Skeletal muscle tissue (tissue), 3 donors: ENCODE measurements at regions not wholly inside any gene's neighbourhood (a gene's known extent, or its start where the extent isn't known, plus 50 kb on each side); places are given as distances from the start of the nearest gene placed in this dataset.

Experiments
- H3K27ac ChIP-seq: one replicate; pipeline ENCODE4 v1.7.0; 2013; ENCODE audit warnings: mild to moderate bottlenecking, low read depth, low read length, inconsistent platforms
- H3K27me3 ChIP-seq, 3 donors: one replicate each; pipeline ENCODE4 v1.7.0; 2013; ENCODE audit warnings: low read length in 3 of 3; ENCODE audit not compliant: control insufficient read depth in 3 of 3, insufficient read depth in 3 of 3
- H3K36me3 ChIP-seq, 3 donors: one replicate each; pipeline ENCODE4 v1.7.0; 2013; ENCODE audit warnings: low read length in 3 of 3; ENCODE audit not compliant: control insufficient read depth in 3 of 3, insufficient read depth in 3 of 3
- H3K4me1 ChIP-seq, 3 donors: one replicate each; pipeline ENCODE4 v1.7.0; 2013; ENCODE audit warnings: low read length in 3 of 3, mild to moderate bottlenecking in 3 of 3; ENCODE audit not compliant: control insufficient read depth in 3 of 3, insufficient read depth in 3 of 3
- H3K4me3 ChIP-seq, 3 donors: one replicate each; pipeline ENCODE4 v1.7.0; 2013; ENCODE audit warnings: low read length in 3 of 3
- H3K9ac ChIP-seq, 3 donors: one replicate each; pipeline ENCODE4 v1.7.0; 2013; ENCODE audit warnings: low read length in 3 of 3, mild to moderate bottlenecking in 3 of 3, moderate library complexity in 2 of 3, low read depth in 1 of 3
- H3K9me3 ChIP-seq, 3 donors: one replicate each; pipeline ENCODE4 v1.7.0; 2013; ENCODE audit warnings: low read length in 3 of 3; ENCODE audit not compliant: control insufficient read depth in 3 of 3
- donor health status: Osteomylitis.

DNA sequence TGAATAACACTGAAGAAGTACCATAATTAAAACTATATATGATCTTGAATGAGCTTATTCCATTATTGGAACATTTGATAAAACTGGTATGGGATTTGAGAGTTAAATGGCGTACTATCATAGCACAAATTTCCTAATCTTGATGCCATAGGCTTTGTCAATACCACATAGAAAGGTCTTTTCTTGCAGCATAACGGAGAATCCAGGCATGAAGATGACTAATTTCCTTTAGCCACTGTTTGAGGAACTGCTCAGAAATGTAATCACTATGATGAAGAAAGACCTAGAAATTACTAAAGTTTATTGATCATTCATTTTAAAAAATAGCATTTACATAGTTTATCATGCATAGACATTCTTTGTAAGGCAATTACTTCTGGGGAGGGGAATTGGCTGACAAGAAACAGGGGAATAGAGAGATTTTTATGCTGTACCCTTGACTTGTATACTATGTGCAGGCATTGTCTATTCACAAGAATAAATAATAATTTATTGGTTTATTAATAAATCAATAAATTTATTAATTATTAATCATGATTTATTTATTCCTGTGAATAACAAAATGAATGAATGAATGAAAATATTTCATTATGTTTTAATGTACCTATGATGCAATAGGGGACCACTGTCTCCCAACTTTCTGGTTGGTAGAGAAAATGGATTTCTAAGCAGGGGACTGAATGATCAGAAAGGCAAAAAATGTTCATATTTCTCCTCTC lies 2676.6 kb downstream of the PCDH9 start:
- H3K27ac ChIP-seq = no peak overlapping the region
- H3K9me3 ChIP-seq = no peaks in the 10 kb centered on the region
- no peak overlapping the region for H3K9ac ChIP-seq
- H3K4me1 ChIP-seq = no peaks in the 10 kb centered on the region
- H3K36me3 ChIP-seq = no peaks in the 10 kb centered on the region
- no peak overlapping the region for H3K4me3 ChIP-seq
- H3K27me3 ChIP-seq = no peaks in the 10 kb centered on the region

DNA sequence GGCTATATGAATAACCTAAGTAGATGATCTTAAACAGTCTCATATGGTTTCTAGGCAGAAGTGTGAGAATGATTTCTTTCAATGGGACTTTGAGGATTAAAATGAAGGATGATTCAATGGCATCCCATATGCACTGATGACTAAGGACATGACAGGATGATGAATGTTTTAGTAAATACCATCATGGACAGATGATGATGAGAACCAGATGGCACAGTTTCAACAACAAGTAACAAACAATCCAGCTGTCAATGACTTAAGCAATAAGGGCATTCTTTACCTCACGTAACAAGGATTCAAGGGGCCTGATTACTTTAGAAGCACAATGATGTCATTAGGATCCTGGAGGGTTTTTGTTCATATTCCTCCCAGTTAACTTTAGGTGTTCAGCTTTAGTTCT lies 2678.4 kb downstream of the PCDH9 start:
- H3K27me3 ChIP-seq = no peaks in the 10 kb centered on the region
- no peaks in the 10 kb centered on the region for H3K4me1 ChIP-seq
- H3K4me3 ChIP-seq = no peak overlapping the region
- no peaks in the 10 kb centered on the region for H3K36me3 ChIP-seq
- no peak overlapping the region for H3K27ac ChIP-seq
- H3K9ac ChIP-seq = no peak overlapping the region
- no peaks in the 10 kb centered on the region for H3K9me3 ChIP-seq

GRCh38 chr13:64546371-64546770 lies 2683.8 kb downstream of the PCDH9 start:
- H3K9me3 ChIP-seq = no peaks in the 10 kb centered on the region
- H3K36me3 ChIP-seq = no peaks in the 10 kb centered on the region
- no peak overlapping the region for H3K27ac ChIP-seq
- H3K4me3 ChIP-seq = no peak overlapping the region
- no peak overlapping the region for H3K9ac ChIP-seq
- H3K4me1 ChIP-seq = no peaks in the 10 kb centered on the region
- no peaks in the 10 kb centered on the region for H3K27me3 ChIP-seq

DNA sequence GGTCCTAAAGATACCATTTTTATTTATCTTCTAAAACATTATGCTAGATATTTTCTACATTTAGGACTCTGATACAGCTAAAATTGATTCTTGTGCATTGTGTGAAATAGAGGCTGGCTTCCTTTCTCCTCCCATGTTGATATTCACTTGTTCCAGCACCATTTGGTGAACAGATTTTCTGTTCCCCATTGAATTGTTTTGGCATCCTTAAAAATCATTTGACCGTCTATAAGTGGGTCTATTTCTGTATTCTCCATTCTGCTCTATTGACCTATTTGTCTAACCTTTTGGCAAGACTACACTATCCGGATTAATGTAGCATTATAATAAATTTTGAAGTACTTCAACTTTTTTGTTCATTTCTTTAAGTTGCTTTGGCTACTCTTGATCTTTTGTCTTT lies 2689.2 kb downstream of the PCDH9 start:
- Histone ChIP-seq H3K27ac (no peak overlapping the region), H3K9ac (no peak overlapping the region)

DNA sequence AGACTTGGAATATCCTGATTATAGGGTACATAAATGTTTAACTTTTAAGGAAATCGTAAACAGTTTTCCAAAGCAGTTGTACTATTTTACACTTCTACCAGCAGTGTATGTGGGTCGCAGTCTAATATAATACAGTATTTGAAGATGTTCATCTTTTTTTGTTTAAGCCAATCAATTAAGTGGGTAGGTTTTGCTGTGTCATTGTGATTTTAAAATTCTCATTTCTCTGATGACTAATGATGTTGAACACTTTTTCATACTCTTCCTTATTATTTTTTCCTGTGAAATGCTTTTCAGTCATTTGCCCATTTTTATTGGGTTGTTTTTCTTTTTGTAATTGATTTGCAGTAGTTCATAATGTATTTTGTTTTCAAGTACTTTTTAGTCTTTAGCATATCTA lies 2689.7 kb downstream of the PCDH9 start:
- Histone ChIP-seq H3K9me3 (no peaks in the 10 kb centered on the region), H3K4me3 (no peak overlapping the region), H3K27me3 (no peaks in the 10 kb centered on the region), H3K9ac (no peak overlapping the region), H3K27ac (no peak overlapping the region), H3K36me3 (no peaks in the 10 kb centered on the region), H3K4me1 (no peaks in the 10 kb centered on the region)

More for the DNA sequence above, 2689.2 kb downstream of the PCDH9 start:
- Histone ChIP-seq H3K4me1 (no peaks in the 10 kb centered on the region), H3K36me3 (no peaks in the 10 kb centered on the region), H3K27me3 (no peaks in the 10 kb centered on the region), H3K4me3 (no peak overlapping the region), H3K9me3 (no peaks in the 10 kb centered on the region)

DNA sequence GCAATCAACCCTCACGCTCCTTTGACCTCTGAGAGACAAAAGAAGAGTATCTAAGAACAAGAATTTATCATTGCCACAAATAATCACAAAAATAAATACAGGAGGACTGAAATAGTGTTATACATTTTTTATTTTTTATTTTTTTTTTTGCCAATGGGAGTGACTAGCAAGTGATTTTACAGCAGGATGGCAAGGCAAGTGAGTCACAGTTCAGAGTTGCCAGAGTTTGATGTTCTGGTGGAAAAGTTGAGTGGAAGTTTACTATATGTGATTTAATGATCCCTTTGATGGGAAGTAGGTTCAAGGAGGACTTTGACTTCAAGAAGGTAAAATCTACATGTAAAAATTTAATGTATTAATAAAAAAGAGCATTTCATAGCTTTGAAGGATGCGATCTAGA lies 2691.4 kb downstream of the PCDH9 start:
- Histone ChIP-seq H3K27ac (no peak overlapping the region), H3K4me1 (no peaks in the 10 kb centered on the region), H3K36me3 (no peaks in the 10 kb centered on the region), H3K9me3 (no peaks in the 10 kb centered on the region), H3K4me3 (no peak overlapping the region), H3K27me3 (no peaks in the 10 kb centered on the region), H3K9ac (no peak overlapping the region)

DNA sequence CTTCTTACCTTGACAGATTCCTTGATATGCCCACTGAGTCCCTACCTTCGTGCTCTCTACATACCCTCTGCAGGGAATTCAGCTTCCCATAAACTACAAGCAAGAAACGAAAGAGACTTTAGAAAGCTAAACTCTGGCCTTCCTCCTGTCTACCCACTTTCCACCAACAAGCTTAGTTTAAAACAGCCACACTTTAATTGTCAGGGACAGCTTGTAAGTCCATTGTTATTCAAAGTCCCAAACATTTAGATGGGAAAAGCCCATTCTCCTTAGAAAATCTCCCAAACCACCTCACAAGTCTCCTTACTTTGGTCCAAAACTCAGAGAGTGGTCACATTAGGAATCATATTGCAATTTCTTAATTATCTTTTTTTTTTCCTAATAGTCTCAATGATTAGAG lies 2695.8 kb downstream of the PCDH9 start:
- Histone ChIP-seq H3K9ac (no peak overlapping the region), H3K9me3 (no peaks in the 10 kb centered on the region), H3K36me3 (no peaks in the 10 kb centered on the region), H3K4me1 (no peaks in the 10 kb centered on the region), H3K27me3 (no peaks in the 10 kb centered on the region), H3K27ac (no peak overlapping the region), H3K4me3 (no peak overlapping the region)

- no peaks in the 10 kb centered on the region for H3K9me3 ChIP-seq
- no peaks in the 10 kb centered on the region for H3K27me3 ChIP-seq
- no peaks in the 10 kb centered on the region for H3K36me3 ChIP-seq
- no peaks in the 10 kb centered on the region for H3K4me1 ChIP-seq
- no peak overlapping the region for H3K4me3 ChIP-seq
- no peak overlapping the region for H3K27ac ChIP-seq
- no peak overlapping the region for H3K9ac ChIP-seq
These were observed 2698.7 kb downstream of the PCDH9 start for GRCh38 chr13:64531400-64531799.

- H3K27me3 ChIP-seq = no peaks in the 10 kb centered on the region
- no peak overlapping the region for H3K27ac ChIP-seq
- no peaks in the 10 kb centered on the region for H3K9me3 ChIP-seq
- no peak overlapping the region for H3K9ac ChIP-seq
- no peak overlapping the region for H3K4me3 ChIP-seq
- no peaks in the 10 kb centered on the region for H3K36me3 ChIP-seq
- no peaks in the 10 kb centered on the region for H3K4me1 ChIP-seq
These were observed 2700.2 kb downstream of the PCDH9 start for GRCh38 chr13:64529874-64530485.

DNA sequence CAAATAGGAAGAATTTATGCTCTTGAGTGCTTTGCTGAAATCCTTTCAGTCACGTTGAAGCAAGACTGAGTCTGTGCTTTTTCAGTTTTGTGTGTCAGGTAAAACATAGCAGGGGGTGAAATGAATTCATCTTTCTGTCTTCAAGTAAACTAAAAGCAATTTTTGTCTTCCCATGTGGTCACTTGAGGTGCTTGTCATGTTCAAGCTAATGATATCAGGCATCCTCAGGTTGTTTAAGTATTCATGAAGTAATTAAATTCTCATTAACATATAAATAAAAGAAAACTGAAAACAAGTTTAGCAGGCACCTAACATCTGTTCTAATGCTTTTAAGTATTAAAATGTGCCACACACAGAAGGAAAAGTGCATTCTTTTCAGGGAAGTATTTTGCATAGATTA lies 2701.3 kb downstream of the PCDH9 start:
- no peaks in the 10 kb centered on the region for H3K36me3 ChIP-seq
- no peaks in the 10 kb centered on the region for H3K9me3 ChIP-seq
- no peak overlapping the region for H3K9ac ChIP-seq
- H3K4me1 ChIP-seq = no peaks in the 10 kb centered on the region
- no peak overlapping the region for H3K27ac ChIP-seq
- H3K4me3 ChIP-seq = no peak overlapping the region
- no peaks in the 10 kb centered on the region for H3K27me3 ChIP-seq
